H1 (cell line): ENCODE measurements at regions not wholly inside any gene's neighbourhood (a gene's known extent, or its start where the extent isn't known, plus 50 kb on each side); places are given as distances from the start of the nearest gene placed in this dataset.

ENCODE experiments used
- CEBPB ChIP-seq: IDR thresholded peaks from 2 replicates; pipeline ENCODE4 v1.6.1; 2012; ENCODE audit warnings: low read depth, low read length
- JUND ChIP-seq: IDR thresholded peaks from 2 replicates; pipeline ENCODE4 v1.6.1; 2011; ENCODE audit warnings: mild to moderate bottlenecking, improper control_type of control experiment, low read length
- POLR2A ChIP-seq, 2 experiments: IDR thresholded peaks; 1 replicate in 1 of 2; 2 replicates in 1 of 2; pipeline ENCODE4 v1.6.1; 2011; ENCODE audit warnings: low read depth in 2 of 2, low read length in 2 of 2, mild to moderate bottlenecking in 2 of 2; ENCODE audit errors: control extremely low read depth in 1 of 2
- POLR2AphosphoS5 ChIP-seq: IDR thresholded peaks from 2 replicates; pipeline ENCODE4 v1.6.1; 2011; ENCODE audit warnings: low read depth, low read length
- POU5F1 ChIP-seq: IDR thresholded peaks from 2 replicates; pipeline ENCODE4 v1.6.1; 2011; ENCODE audit warnings: low read depth, mild to moderate bottlenecking, low read length, moderate library complexity
- RAD21 ChIP-seq, 2 experiments: IDR thresholded peaks in 1 of 2; conservative IDR thresholded peaks in 1 of 2; 2 replicates each; pipeline ENCODE4 v1.6.1; 2011; ENCODE audit warnings: low read depth in 2 of 2, low read length in 2 of 2, improper control_type of control experiment in 1 of 2, inconsistent platforms in 1 of 2, mild to moderate bottlenecking in 1 of 2, moderate library complexity in 1 of 2
- RNF2 ChIP-seq: fragments of 200-900, 300-1000 bp; sonication (generic); IDR thresholded peaks from 2 replicates; pipeline ENCODE4 v1.7.1; 2016; ENCODE audit warnings: borderline replicate concordance, low read depth, mild to moderate bottlenecking, antibody characterized with exemption, low read length; ENCODE audit not compliant: poor library complexity, severe bottlenecking; ENCODE audit errors: missing control alignments
- TAF1 ChIP-seq: IDR thresholded peaks from 2 replicates; pipeline ENCODE4 v1.6.1; 2011; ENCODE audit warnings: mild to moderate bottlenecking, low read depth, low read length
- TEAD4 ChIP-seq: IDR thresholded peaks from 2 replicates; pipeline ENCODE4 v1.6.1; 2012; ENCODE audit warnings: low read depth, low read length, inconsistent platforms, mixed read lengths
- TF ChIP-seq, protein P1 (sequence below), 3 experiments: IDR thresholded peaks; 1 replicate in 2 of 3; 2 replicates in 1 of 3; pipeline versions ENCODE4 v1.5.1 to v1.6.1; 2011; ENCODE audit warnings: low read length in 3 of 3, mild to moderate bottlenecking in 3 of 3, inconsistent platforms in 2 of 3, low read depth in 1 of 3, moderate library complexity in 1 of 3; ENCODE audit not compliant: insufficient read depth in 1 of 3; ENCODE audit errors: control extremely low read depth in 1 of 3

DNA sequence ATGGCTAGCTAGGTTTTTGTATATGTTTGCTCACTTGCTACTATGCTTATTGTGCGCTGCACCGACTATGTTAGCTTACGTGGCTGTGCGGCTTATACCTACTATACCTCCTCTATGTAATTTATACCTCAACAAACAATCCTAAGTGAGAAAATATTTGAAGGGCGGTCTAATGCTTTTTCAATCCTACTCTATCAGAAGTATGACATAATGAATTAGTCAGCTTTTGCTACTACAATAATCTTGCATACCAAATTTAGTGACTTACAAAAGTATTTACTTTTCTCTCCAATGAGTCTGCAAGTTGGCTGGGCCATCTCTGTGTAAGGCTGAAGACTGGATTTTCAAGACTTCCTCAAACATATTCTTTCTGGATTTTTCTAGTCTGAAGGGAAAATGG, 391.2 kb upstream of the NECTIN3 start:
- TF ChIP-seq JUND = no peak
- TF ChIP-seq, protein P1, sequence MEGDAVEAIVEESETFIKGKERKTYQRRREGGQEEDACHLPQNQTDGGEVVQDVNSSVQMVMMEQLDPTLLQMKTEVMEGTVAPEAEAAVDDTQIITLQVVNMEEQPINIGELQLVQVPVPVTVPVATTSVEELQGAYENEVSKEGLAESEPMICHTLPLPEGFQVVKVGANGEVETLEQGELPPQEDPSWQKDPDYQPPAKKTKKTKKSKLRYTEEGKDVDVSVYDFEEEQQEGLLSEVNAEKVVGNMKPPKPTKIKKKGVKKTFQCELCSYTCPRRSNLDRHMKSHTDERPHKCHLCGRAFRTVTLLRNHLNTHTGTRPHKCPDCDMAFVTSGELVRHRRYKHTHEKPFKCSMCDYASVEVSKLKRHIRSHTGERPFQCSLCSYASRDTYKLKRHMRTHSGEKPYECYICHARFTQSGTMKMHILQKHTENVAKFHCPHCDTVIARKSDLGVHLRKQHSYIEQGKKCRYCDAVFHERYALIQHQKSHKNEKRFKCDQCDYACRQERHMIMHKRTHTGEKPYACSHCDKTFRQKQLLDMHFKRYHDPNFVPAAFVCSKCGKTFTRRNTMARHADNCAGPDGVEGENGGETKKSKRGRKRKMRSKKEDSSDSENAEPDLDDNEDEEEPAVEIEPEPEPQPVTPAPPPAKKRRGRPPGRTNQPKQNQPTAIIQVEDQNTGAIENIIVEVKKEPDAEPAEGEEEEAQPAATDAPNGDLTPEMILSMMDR (IDR thresholded peaks at IDR 0.05; ENCODE audit: control extremely low read depth in 1 of 3, insufficient read depth in 1 of 3, low read depth in 1 of 3, low read length in 3 of 3) = no peak
- no peak for TF ChIP-seq POLR2AphosphoS5
- no peak for TF ChIP-seq RNF2
- no peak for TF ChIP-seq TEAD4
- TF ChIP-seq POU5F1 = no peak
- TF ChIP-seq CEBPB = no peak
- TF ChIP-seq TAF1 = no peak
- TF ChIP-seq RAD21 (IDR thresholded peaks at IDR 0.05 in 1 of 2, conservative IDR thresholded peaks at IDR 0.05 in 1 of 2; ENCODE audit: low read depth in 2 of 2, low read length in 2 of 2) = no peak
- no peak for TF ChIP-seq POLR2A (IDR thresholded peaks at IDR 0.05; ENCODE audit: control extremely low read depth in 1 of 2, low read depth in 2 of 2, low read length in 2 of 2)
